ENCODE measurements at regions not wholly inside any gene's neighbourhood (a gene's known extent, or its start where the extent isn't known, plus 50 kb on each side); places are given as distances from the start of the nearest gene placed in this dataset.

- TF ChIP-seq, protein P1, sequence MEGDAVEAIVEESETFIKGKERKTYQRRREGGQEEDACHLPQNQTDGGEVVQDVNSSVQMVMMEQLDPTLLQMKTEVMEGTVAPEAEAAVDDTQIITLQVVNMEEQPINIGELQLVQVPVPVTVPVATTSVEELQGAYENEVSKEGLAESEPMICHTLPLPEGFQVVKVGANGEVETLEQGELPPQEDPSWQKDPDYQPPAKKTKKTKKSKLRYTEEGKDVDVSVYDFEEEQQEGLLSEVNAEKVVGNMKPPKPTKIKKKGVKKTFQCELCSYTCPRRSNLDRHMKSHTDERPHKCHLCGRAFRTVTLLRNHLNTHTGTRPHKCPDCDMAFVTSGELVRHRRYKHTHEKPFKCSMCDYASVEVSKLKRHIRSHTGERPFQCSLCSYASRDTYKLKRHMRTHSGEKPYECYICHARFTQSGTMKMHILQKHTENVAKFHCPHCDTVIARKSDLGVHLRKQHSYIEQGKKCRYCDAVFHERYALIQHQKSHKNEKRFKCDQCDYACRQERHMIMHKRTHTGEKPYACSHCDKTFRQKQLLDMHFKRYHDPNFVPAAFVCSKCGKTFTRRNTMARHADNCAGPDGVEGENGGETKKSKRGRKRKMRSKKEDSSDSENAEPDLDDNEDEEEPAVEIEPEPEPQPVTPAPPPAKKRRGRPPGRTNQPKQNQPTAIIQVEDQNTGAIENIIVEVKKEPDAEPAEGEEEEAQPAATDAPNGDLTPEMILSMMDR (IDR thresholded peaks at IDR 0.05; ENCODE audit: control insufficient read depth, insufficient read depth, low read depth, low read length, missing control alignments), result no peak
- H3K4me3 ChIP-seq (ENCODE audit: control insufficient read depth, low read depth, low read length), result no peak overlapping the region
- no peak for DNase-seq (ENCODE audit: low read depth)
These were observed 488.3 kb downstream of the KDM4C start for GRCh38 chr9:7245976-7246580.

GRCh38 chr9:7243838-7244237, 486.1 kb downstream of the KDM4C start:
- H3K4me3 ChIP-seq (ENCODE audit: control insufficient read depth, low read depth, low read length), result no peak overlapping the region
- DNase-seq (ENCODE audit: low read depth), result no peak
- TF ChIP-seq, protein P1 (IDR thresholded peaks at IDR 0.05; ENCODE audit: control insufficient read depth, insufficient read depth, low read depth, low read length, missing control alignments), result no peak

GRCh38 chr9:7242126-7242525, 484.4 kb downstream of the KDM4C start:
- TF ChIP-seq, protein P1 (IDR thresholded peaks at IDR 0.05; ENCODE audit: control insufficient read depth, insufficient read depth, low read depth, low read length, missing control alignments), result no peak
- no peak overlapping the region for H3K4me3 ChIP-seq (ENCODE audit: control insufficient read depth, low read depth, low read length)

DNA sequence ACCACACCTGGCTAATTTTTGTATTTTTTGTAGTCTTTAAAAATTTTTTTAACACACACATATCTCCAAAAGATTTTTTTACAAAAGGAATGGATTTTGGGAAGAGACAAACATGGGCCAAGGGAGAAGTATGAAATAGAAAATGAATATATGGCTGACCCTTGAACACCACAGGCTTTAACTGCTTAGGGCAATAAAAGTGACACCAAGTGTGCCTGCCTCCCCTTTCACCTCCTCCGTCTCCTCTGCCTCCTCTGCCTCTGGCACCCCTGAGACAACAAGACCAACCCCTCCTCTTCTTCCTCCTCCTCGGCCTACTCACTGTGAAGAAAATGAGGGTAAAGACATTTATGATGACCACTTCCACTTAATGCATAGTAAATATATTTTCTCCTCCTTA, 483.9 kb downstream of the KDM4C start:
- TF ChIP-seq, protein P1 (IDR thresholded peaks at IDR 0.05; ENCODE audit: control insufficient read depth, insufficient read depth, low read depth, low read length, missing control alignments), result no peak
- no peak for DNase-seq (ENCODE audit: low read depth)
- H3K4me3 ChIP-seq (ENCODE audit: control insufficient read depth, low read depth, low read length), result no peak overlapping the region

More at GRCh38 chr9:7242126-7242525, 484.4 kb downstream of the KDM4C start:
- DNase-seq (ENCODE audit: low read depth), result no peak

DNA sequence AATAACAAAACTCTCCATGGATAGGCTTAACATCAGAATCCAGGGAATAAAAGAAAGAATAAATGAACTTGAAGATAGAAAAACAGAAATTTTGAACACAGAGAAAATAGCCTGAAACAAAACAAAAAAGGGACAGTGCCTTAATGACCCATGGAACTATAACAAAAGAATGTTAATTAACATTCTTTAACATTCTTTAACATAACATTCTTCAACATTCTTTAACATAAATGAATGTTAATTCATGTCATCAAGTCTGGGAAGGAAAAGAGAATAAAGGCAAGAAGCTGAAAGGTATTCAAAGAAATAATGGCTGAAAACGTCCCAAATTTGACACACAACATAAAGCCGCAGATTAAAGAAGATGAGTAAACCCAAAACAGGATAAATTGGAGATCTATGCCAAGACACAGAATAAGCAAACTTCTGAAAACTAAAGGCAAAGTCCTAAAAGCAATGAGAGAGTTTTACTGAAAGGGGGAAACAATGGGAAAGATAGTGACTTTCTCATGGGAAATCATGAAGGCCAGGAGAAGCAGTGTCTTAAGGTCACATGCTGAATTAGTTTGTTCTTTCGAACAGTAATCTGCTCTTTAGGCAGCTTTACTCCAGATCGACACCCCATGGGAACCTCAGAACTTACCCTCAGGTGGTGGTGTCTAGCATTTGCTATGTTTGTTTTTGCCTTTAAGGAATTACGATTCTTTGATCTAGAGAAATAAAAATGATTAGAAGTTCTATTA, 483.0 kb downstream of the KDM4C start:
- no peak overlapping the region for H3K4me3 ChIP-seq (ENCODE audit: control insufficient read depth, low read depth, low read length)
- DNase-seq (ENCODE audit: low read depth), result no peak
- TF ChIP-seq, protein P1 (IDR thresholded peaks at IDR 0.05; ENCODE audit: control insufficient read depth, insufficient read depth, low read depth, low read length, missing control alignments), result no peak

- no peak for DNase-seq (ENCODE audit: low read depth)
- no peak overlapping the region for H3K4me3 ChIP-seq (ENCODE audit: control insufficient read depth, low read depth, low read length)
- TF ChIP-seq, protein P1 (IDR thresholded peaks at IDR 0.05; ENCODE audit: control insufficient read depth, insufficient read depth, low read depth, low read length, missing control alignments), result no peak
These were observed 481.9 kb downstream of the KDM4C start for GRCh38 chr9:7239708-7240107.
